ENCODE measurements at regions not wholly inside any gene's neighbourhood (a gene's known extent, or its start where the extent isn't known, plus 50 kb on each side); places are given as distances from the start of the nearest gene placed in this dataset.
"Not testable (repeated sequence)": the region's sequence is repeated elsewhere in the genome, so short reads cannot be mapped to it uniquely, and the experiment has no call there.

DNA sequence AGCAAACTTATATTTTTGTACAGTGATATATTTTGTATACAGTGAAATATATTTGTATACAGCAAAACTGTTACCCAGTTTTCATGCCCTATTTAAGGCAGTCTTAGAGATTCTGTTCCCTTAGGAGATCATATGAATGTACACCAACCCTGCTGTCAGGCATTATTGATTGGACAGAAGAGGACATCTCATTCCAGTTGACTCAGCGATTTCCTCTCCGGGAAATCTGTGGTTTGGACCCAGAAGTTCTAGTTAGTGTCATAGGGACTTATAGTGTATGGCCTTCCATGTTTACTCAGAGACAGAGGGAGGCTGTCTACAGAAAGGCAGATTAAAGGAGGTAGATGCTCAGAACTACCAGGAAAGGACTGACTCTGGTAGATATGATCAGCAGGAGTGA is 318.8 kb upstream of the KCNMB2 start:
- H3K4me3 ChIP-seq (ENCODE audit: low read depth, low read length) = no peak overlapping the region
- DNase-seq (ENCODE audit: low read depth) = no peak
- TF ChIP-seq, protein P1, sequence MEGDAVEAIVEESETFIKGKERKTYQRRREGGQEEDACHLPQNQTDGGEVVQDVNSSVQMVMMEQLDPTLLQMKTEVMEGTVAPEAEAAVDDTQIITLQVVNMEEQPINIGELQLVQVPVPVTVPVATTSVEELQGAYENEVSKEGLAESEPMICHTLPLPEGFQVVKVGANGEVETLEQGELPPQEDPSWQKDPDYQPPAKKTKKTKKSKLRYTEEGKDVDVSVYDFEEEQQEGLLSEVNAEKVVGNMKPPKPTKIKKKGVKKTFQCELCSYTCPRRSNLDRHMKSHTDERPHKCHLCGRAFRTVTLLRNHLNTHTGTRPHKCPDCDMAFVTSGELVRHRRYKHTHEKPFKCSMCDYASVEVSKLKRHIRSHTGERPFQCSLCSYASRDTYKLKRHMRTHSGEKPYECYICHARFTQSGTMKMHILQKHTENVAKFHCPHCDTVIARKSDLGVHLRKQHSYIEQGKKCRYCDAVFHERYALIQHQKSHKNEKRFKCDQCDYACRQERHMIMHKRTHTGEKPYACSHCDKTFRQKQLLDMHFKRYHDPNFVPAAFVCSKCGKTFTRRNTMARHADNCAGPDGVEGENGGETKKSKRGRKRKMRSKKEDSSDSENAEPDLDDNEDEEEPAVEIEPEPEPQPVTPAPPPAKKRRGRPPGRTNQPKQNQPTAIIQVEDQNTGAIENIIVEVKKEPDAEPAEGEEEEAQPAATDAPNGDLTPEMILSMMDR (IDR thresholded peaks at IDR 0.05; ENCODE audit: low read depth, low read length) = no peak

DNA sequence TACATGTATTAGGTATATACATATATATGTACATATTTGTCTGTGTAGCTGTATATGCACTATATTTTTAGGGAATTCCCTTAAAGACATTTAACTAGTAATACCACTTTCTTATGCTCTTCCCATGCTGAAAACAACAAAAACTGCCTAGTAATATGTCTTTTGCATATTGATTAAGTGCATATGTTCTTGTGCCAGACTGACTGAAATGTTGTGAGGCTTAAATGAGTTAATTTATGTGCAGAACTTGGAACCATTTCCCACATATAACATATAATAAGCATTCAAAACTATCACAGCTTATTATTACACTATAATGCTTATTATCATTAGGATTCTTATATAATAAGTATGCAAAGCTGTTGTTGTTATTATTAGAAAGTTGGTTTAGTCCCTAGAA is 318.0 kb upstream of the KCNMB2 start:
- TF ChIP-seq POLR2A (IDR thresholded peaks at IDR 0.05; ENCODE audit: extremely low read depth, insufficient read length) (no peak), MYC (IDR thresholded peaks at IDR 0.05; ENCODE audit: low read depth, low read length) (no peak)
- TF ChIP-seq, protein P2, sequence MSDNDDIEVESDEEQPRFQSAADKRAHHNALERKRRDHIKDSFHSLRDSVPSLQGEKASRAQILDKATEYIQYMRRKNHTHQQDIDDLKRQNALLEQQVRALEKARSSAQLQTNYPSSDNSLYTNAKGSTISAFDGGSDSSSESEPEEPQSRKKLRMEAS (IDR thresholded peaks at IDR 0.05; ENCODE audit: low read depth, low read length) = no peak
- TF ChIP-seq, protein P1 (IDR thresholded peaks at IDR 0.05; ENCODE audit: low read depth, low read length) = no peak
- no peak overlapping the region for H3K4me3 ChIP-seq (ENCODE audit: low read depth, low read length)
- DNase-seq (ENCODE audit: low read depth) = no peak

DNA sequence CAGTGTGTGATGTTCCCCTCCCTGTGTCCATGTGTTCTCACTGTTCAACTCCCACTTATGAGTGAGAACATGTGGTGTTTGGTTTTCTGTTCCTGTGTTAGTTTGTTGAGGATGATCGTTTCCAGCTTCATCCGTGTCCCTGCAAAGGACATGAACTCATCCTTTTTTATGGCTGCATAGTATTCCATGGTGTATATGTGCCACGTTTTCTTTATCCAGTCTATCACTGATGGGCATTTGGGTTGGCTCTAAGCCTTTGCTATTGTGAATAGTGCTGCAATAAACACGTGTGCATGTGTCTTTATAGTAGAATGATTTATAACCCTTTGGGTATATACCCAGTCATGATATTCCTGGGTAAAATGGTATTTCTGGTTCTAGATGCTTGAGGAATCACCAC is 316.6 kb upstream of the KCNMB2 start:
- not testable (repeated sequence) for H3K4me3 ChIP-seq (ENCODE audit: low read depth, low read length); DNase-seq (ENCODE audit: low read depth)

DNA sequence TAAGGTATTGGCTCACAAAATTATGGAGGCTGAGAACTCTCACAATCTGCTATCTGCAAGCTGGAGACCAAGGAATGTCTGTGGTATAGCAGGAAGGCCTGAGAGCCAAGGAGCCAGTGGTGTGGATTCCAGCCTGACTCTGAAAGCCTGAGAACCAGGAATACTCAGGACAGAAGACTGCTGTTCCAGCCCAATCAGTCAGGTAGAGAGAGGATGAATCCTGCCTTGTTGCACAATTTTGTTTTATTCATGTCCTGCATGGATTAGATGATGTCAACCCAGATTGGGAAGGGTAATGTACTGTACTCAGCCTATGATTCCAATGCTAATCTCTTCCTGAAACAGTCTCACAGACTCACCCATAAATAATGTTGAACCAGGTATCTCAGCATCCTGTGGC is 312.4 kb upstream of the KCNMB2 start:
- no peak for DNase-seq (ENCODE audit: low read depth)
- H3K4me3 ChIP-seq (ENCODE audit: low read depth, low read length) = no peak overlapping the region
- TF ChIP-seq POLR2A (IDR thresholded peaks at IDR 0.05; ENCODE audit: extremely low read depth, insufficient read length) (no peak), MYC (IDR thresholded peaks at IDR 0.05; ENCODE audit: low read depth, low read length) (no peak)
- TF ChIP-seq, protein P1 (IDR thresholded peaks at IDR 0.05; ENCODE audit: low read depth, low read length) = no peak
- TF ChIP-seq, protein P2 (IDR thresholded peaks at IDR 0.05; ENCODE audit: low read depth, low read length) = no peak

DNA sequence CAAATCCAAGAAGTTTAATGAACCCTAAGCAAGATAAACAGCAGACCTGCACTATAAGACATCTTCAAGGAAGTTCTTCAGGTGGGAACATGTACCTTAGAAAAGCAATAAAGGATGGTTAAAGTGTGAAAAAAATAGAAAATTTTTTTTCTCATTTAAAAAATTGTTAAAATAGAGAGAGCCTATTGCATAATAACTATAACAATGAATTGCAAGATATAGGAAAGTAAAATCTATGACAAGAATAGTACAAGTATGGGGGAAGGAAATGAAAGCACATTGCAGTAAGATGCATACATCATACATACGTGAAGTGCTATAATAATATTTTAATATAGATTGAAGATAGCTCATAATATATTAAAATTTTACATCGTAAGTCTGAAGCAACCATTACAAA is 310.1 kb upstream of the KCNMB2 start:
- H3K4me3 ChIP-seq (ENCODE audit: low read depth, low read length) = no peak overlapping the region
- TF ChIP-seq, protein P1 (IDR thresholded peaks at IDR 0.05; ENCODE audit: low read depth, low read length) = no peak
- TF ChIP-seq MYC (IDR thresholded peaks at IDR 0.05; ENCODE audit: low read depth, low read length) (no peak), POLR2A (IDR thresholded peaks at IDR 0.05; ENCODE audit: extremely low read depth, insufficient read length) (no peak)
- TF ChIP-seq, protein P2 (IDR thresholded peaks at IDR 0.05; ENCODE audit: low read depth, low read length) = no peak
- no peak for DNase-seq (ENCODE audit: low read depth)

DNA sequence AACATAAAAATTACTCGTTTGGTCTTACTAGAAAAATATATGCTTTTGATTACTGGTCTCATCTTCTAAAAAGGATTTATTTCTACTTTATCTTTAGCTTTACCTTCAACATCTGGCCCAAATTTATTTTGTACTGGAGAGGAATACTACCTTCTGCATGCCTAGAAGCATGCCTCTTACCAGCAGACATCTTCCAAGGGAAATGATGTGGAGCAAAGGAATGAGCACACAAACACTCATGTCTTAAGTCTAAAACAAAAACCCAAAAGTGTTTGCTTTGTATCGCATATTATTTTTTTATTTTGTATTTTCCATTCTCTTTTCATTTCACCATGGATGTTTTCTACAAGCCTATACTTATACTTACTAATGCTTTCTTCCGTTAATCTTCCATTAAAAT is 304.6 kb upstream of the KCNMB2 start:
- H3K4me3 ChIP-seq (ENCODE audit: low read depth, low read length) = no peak overlapping the region
- DNase-seq (ENCODE audit: low read depth) = no peak
- TF ChIP-seq, protein P1 (IDR thresholded peaks at IDR 0.05; ENCODE audit: low read depth, low read length) = no peak
- TF ChIP-seq, protein P2 (IDR thresholded peaks at IDR 0.05; ENCODE audit: low read depth, low read length) = no peak
- TF ChIP-seq POLR2A (IDR thresholded peaks at IDR 0.05; ENCODE audit: extremely low read depth, insufficient read length) = no peak
- no peak for TF ChIP-seq MYC (IDR thresholded peaks at IDR 0.05; ENCODE audit: low read depth, low read length)
